Fibroblast of lung (primary cell): ENCODE measurements at regions not wholly inside any gene's neighbourhood (a gene's known extent, or its start where the extent isn't known, plus 50 kb on each side); places are given as distances from the start of the nearest gene placed in this dataset.
A peak's percentile ranks its signal among the peaks of the same experiment; 100 is the strongest.

Experiments used
- DNase-seq, 2 donors: peaks; one replicate each; pipeline versions ENCODE4 v3.0.0 to v3.0.0-alpha.2; 2010; ENCODE audit warnings: low read depth in 2 of 2
- H2AFZ ChIP-seq: 2 replicates; pipeline ENCODE4 v1.5.1; 2012; ENCODE audit warnings: low read length, control low read depth, inconsistent platforms
- H3K27ac ChIP-seq: 2 replicates; pipeline ENCODE4 v1.5.1; 2011; ENCODE audit warnings: low read length, control low read depth; ENCODE audit not compliant: insufficient read depth
- H3K27me3 ChIP-seq: 2 replicates; pipeline ENCODE4 v1.5.1; 2011; ENCODE audit warnings: mild to moderate bottlenecking, low read length; ENCODE audit not compliant: control insufficient read depth, insufficient read depth
- H3K36me3 ChIP-seq: 2 replicates; pipeline ENCODE4 v1.5.1; 2011; ENCODE audit warnings: low read length; ENCODE audit not compliant: control insufficient read depth, insufficient read depth
- H3K4me1 ChIP-seq: 2 replicates; pipeline ENCODE4 v1.5.1; 2011; ENCODE audit warnings: low read length; ENCODE audit not compliant: control insufficient read depth, insufficient read depth; ENCODE audit errors: extremely low read depth
- H3K4me2 ChIP-seq: 2 replicates; pipeline ENCODE4 v1.5.1; 2011; ENCODE audit warnings: low read length, control low read depth; ENCODE audit not compliant: insufficient read depth; ENCODE audit errors: extremely low read depth
- H3K4me3 ChIP-seq, 4 experiments: fragments of 200-600 bp in 1 of 4; sonication (generic) in 1 of 4; replicated peaks in 1 of 4; 2 replicates each; pipeline ENCODE4 v1.5.1; 2011 to 2016; ENCODE audit warnings: low read length in 4 of 4, low read depth in 3 of 4, mild to moderate bottlenecking in 3 of 4, control low read depth in 2 of 4, inconsistent platforms in 1 of 4, mixed read lengths in 1 of 4; ENCODE audit not compliant: insufficient read depth in 1 of 4; ENCODE audit errors: control extremely low read depth in 1 of 4
- H3K79me2 ChIP-seq: 2 replicates; pipeline ENCODE4 v1.5.1; 2012; ENCODE audit warnings: mild to moderate bottlenecking, low read length, inconsistent platforms; ENCODE audit not compliant: control insufficient read depth, insufficient read depth
- H3K9ac ChIP-seq: 2 replicates; pipeline ENCODE4 v1.5.1; 2011; ENCODE audit warnings: mild to moderate bottlenecking, low read length, control low read depth; ENCODE audit not compliant: insufficient read depth
- H3K9me3 ChIP-seq: 2 replicates; pipeline ENCODE4 v1.5.1; 2012; ENCODE audit warnings: low read depth, low read length; ENCODE audit not compliant: control insufficient read depth, insufficient read depth
- H4K20me1 ChIP-seq: 2 replicates; pipeline ENCODE4 v1.5.1; 2011; ENCODE audit warnings: low read length; ENCODE audit not compliant: control insufficient read depth, insufficient read depth; ENCODE audit errors: extremely low read depth
- CTCF ChIP-seq, 2 donors: IDR thresholded peaks in 1 of 2; conservative IDR thresholded peaks in 1 of 2; 1 replicate in 1 of 2; 2 replicates in 1 of 2; pipeline ENCODE4 v1.5.1; 2011 to 2012; ENCODE audit warnings: low read length in 2 of 2, control low read depth in 1 of 2, inconsistent platforms in 1 of 2, low read depth in 1 of 2, mild to moderate bottlenecking in 1 of 2
- EZH2 ChIP-seq: IDR thresholded peaks from 2 replicates; pipeline ENCODE4 v1.5.1; 2012; ENCODE audit warnings: low read length, control low read depth, mild to moderate bottlenecking; ENCODE audit errors: missing control alignments

- H3K4me1 ChIP-seq, result no peaks in the 10 kb centered on the region
- no peaks in the 10 kb centered on the region for H3K36me3 ChIP-seq
These were observed 905.3 kb upstream of the ALCAM start for GRCh38 chr3:104461431-104461830.

DNA sequence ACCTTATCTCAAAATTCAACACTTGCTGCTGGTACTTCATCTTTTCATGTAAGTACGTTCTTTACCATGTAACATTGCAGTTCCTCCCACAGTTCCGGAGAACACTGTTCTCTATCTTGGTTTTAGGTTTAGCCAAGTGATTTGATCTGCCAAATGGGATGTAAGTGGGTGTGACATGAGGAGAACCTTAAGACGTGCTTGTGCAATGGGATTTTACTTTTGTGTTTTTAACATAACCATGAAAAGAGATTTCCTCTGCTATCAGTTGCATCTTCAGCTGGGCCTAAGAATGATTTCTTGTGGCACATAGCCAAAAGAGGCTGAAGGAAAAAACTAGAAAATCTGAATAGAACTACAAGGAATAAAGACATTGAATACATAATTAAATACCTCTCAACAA lies 894.5 kb upstream of the ALCAM start:
- H3K36me3 ChIP-seq, result no peaks in the 10 kb centered on the region
- H3K4me3 ChIP-seq, result no peak overlapping the region
- H3K27ac ChIP-seq, result no peak overlapping the region
- H2AFZ ChIP-seq, result no peak overlapping the region
- no peaks in the 10 kb centered on the region for H3K79me2 ChIP-seq
- H3K9me3 ChIP-seq, result no peaks in the 10 kb centered on the region
- H4K20me1 ChIP-seq, result no peaks in the 10 kb centered on the region
- H3K27me3 ChIP-seq, result no peaks in the 10 kb centered on the region
- H3K4me1 ChIP-seq, result no peaks in the 10 kb centered on the region
- TF ChIP-seq EZH2, result no peak
- no peak for TF ChIP-seq CTCF (conservative IDR thresholded peaks at IDR 0.05 in 1 of 2, IDR thresholded peaks at IDR 0.05 in 1 of 2; ENCODE audit: low read depth in 1 of 2, low read length in 2 of 2)
- no peak overlapping the region for H3K4me2 ChIP-seq
- DNase-seq, result no peak
- no peak overlapping the region for H3K9ac ChIP-seq

More at GRCh38 chr3:104461431-104461830, 905.3 kb upstream of the ALCAM start:
- no peak overlapping the region for H3K27ac ChIP-seq
- H3K9me3 ChIP-seq, result no peaks in the 10 kb centered on the region
- DNase-seq, result peak in 1 of 2 donors; percentile 10
- H3K9ac ChIP-seq, result no peak overlapping the region
- no peaks in the 10 kb centered on the region for H4K20me1 ChIP-seq
- no peak overlapping the region for H2AFZ ChIP-seq
- TF ChIP-seq CTCF (conservative IDR thresholded peaks at IDR 0.05 in 1 of 2, IDR thresholded peaks at IDR 0.05 in 1 of 2; ENCODE audit: low read depth in 1 of 2, low read length in 2 of 2) (no peak), EZH2 (no peak)
- no peak overlapping the region for H3K4me2 ChIP-seq
- no peak overlapping the region for H3K4me3 ChIP-seq
- no peaks in the 10 kb centered on the region for H3K27me3 ChIP-seq
- no peaks in the 10 kb centered on the region for H3K79me2 ChIP-seq

GRCh38 chr3:104474011-104474410 lies 892.7 kb upstream of the ALCAM start:
- H3K27ac ChIP-seq, result no peak overlapping the region
- no peaks in the 10 kb centered on the region for H3K27me3 ChIP-seq
- no peak overlapping the region for H3K9ac ChIP-seq
- no peaks in the 10 kb centered on the region for H3K9me3 ChIP-seq
- H3K4me2 ChIP-seq, result no peak overlapping the region
- no peaks in the 10 kb centered on the region for H3K79me2 ChIP-seq
- H3K4me1 ChIP-seq, result no peaks in the 10 kb centered on the region
- H3K4me3 ChIP-seq, result no peak overlapping the region
- H3K36me3 ChIP-seq, result no peaks in the 10 kb centered on the region
- TF ChIP-seq EZH2 (no peak), CTCF (conservative IDR thresholded peaks at IDR 0.05 in 1 of 2, IDR thresholded peaks at IDR 0.05 in 1 of 2; ENCODE audit: low read depth in 1 of 2, low read length in 2 of 2) (no peak)
- no peak for DNase-seq
- no peak overlapping the region for H2AFZ ChIP-seq
- no peaks in the 10 kb centered on the region for H4K20me1 ChIP-seq
